ENCODE measurements at regions not wholly inside any gene's neighbourhood (a gene's known extent, or its start where the extent isn't known, plus 50 kb on each side); places are given as distances from the start of the nearest gene placed in this dataset.

DNA sequence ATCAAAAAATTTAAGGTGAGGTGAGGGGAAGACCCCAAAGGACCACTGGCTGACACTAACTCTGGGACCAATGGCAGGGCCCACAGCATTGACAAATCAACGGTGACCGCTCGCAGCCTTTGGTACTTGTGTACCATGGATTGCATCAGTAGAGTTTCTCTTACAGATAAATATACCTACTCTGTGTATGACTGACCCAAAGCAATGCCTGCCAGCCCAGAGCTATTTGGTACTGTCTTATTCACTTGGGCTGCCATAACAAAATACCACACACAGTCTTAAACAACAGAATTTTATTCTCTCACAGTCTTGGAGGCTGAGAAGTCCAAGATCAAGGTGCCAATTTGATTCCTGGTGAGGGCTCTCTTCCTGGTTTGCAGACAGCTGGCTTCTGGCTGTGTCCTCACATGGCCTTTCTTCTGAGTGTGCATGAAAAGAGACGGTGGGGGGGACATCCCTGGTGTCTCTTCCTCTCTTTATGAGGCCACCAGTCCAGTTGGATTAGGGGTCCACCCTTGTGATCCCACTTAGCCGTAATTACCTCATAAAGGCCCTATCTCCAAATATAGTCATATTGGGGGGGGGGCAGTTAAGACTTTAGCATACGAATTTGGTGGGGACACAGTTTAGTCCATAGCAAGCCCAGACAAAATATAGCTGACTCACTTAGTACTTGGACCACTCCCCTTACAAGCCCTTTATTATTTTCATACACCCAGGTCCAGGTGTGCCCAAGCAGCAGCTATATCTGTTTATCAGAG, 336.3 kb downstream of the CD83 start:
- no peak for DNase-seq (ENCODE audit: low read depth in 2 of 2)
- no peaks in the 10 kb centered on the region for H3K27me3 ChIP-seq (ENCODE audit: control insufficient read depth, insufficient read depth, low read length)
- H3K36me3 ChIP-seq (ENCODE audit: control insufficient read depth, insufficient read depth, low read length), result no peaks in the 10 kb centered on the region
- no peaks in the 10 kb centered on the region for H3K79me2 ChIP-seq (ENCODE audit: control insufficient read depth, insufficient read depth, low read length)
- TF ChIP-seq EZH2 (IDR thresholded peaks at IDR 0.05; ENCODE audit: low read length, missing control alignments), result no peak
- TF ChIP-seq, protein P1, sequence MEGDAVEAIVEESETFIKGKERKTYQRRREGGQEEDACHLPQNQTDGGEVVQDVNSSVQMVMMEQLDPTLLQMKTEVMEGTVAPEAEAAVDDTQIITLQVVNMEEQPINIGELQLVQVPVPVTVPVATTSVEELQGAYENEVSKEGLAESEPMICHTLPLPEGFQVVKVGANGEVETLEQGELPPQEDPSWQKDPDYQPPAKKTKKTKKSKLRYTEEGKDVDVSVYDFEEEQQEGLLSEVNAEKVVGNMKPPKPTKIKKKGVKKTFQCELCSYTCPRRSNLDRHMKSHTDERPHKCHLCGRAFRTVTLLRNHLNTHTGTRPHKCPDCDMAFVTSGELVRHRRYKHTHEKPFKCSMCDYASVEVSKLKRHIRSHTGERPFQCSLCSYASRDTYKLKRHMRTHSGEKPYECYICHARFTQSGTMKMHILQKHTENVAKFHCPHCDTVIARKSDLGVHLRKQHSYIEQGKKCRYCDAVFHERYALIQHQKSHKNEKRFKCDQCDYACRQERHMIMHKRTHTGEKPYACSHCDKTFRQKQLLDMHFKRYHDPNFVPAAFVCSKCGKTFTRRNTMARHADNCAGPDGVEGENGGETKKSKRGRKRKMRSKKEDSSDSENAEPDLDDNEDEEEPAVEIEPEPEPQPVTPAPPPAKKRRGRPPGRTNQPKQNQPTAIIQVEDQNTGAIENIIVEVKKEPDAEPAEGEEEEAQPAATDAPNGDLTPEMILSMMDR (conservative IDR thresholded peaks at IDR 0.05 in 1 of 2, IDR thresholded peaks at IDR 0.05 in 1 of 2; ENCODE audit: low read depth in 1 of 2, low read length in 2 of 2), result no peak
- H3K27ac ChIP-seq (ENCODE audit: insufficient read depth, low read length), result no peak overlapping the region
- H3K4me2 ChIP-seq (ENCODE audit: extremely low read depth, insufficient read depth, low read length), result no peak overlapping the region
- H3K9me3 ChIP-seq (ENCODE audit: control insufficient read depth, insufficient read depth, low read depth, low read length), result no peaks in the 10 kb centered on the region
- H3K9ac ChIP-seq (ENCODE audit: insufficient read depth, low read length), result no peak overlapping the region
- peaks cover 2% of the 10 kb centered on the region for H3K4me1 ChIP-seq (ENCODE audit: control insufficient read depth, extremely low read depth, insufficient read depth, low read length)
- H3K4me3 ChIP-seq (replicated peaks in 1 of 4; ENCODE audit: control extremely low read depth in 1 of 4, insufficient read depth in 1 of 4, low read depth in 3 of 4, low read length in 4 of 4), result no peak overlapping the region
- H4K20me1 ChIP-seq (ENCODE audit: control insufficient read depth, extremely low read depth, insufficient read depth, low read length), result no peaks in the 10 kb centered on the region
- H2AFZ ChIP-seq (ENCODE audit: low read length), result no peak overlapping the region

DNA sequence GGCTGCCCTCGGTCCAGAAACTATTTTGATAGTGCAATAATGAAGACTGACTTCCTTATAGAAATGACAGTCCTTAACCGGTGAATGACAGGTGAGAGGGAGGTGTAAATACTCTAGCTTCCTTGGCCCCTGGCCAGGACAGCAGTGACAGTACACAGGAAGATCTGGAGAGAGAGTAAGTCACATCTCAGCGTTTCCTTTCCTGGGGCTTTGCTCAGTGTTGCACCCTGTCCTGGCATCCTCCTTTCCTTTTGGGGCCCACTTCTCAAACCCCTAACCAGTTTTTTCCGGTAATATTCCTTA, 336.9 kb downstream of the CD83 start:
- no peaks in the 10 kb centered on the region for H3K79me2 ChIP-seq (ENCODE audit: control insufficient read depth, insufficient read depth, low read length)
- DNase-seq (ENCODE audit: low read depth in 2 of 2), result no peak
- TF ChIP-seq, protein P1 (conservative IDR thresholded peaks at IDR 0.05 in 1 of 2, IDR thresholded peaks at IDR 0.05 in 1 of 2; ENCODE audit: low read depth in 1 of 2, low read length in 2 of 2), result no peak
- TF ChIP-seq EZH2 (IDR thresholded peaks at IDR 0.05; ENCODE audit: low read length, missing control alignments), result no peak
- H3K9ac ChIP-seq (ENCODE audit: insufficient read depth, low read length), result no peak overlapping the region
- H3K4me3 ChIP-seq (replicated peaks in 1 of 4; ENCODE audit: control extremely low read depth in 1 of 4, insufficient read depth in 1 of 4, low read depth in 3 of 4, low read length in 4 of 4), result no peak overlapping the region
- no peak overlapping the region for H3K27ac ChIP-seq (ENCODE audit: insufficient read depth, low read length)
- H2AFZ ChIP-seq (ENCODE audit: low read length), result no peak overlapping the region
- no peak overlapping the region for H3K4me2 ChIP-seq (ENCODE audit: extremely low read depth, insufficient read depth, low read length)
- no peaks in the 10 kb centered on the region for H3K27me3 ChIP-seq (ENCODE audit: control insufficient read depth, insufficient read depth, low read length)
- H3K9me3 ChIP-seq (ENCODE audit: control insufficient read depth, insufficient read depth, low read depth, low read length), result no peaks in the 10 kb centered on the region
- peaks cover 2% of the 10 kb centered on the region for H3K4me1 ChIP-seq (ENCODE audit: control insufficient read depth, extremely low read depth, insufficient read depth, low read length)
- H3K36me3 ChIP-seq (ENCODE audit: control insufficient read depth, insufficient read depth, low read length), result no peaks in the 10 kb centered on the region
- no peaks in the 10 kb centered on the region for H4K20me1 ChIP-seq (ENCODE audit: control insufficient read depth, extremely low read depth, insufficient read depth, low read length)

DNA sequence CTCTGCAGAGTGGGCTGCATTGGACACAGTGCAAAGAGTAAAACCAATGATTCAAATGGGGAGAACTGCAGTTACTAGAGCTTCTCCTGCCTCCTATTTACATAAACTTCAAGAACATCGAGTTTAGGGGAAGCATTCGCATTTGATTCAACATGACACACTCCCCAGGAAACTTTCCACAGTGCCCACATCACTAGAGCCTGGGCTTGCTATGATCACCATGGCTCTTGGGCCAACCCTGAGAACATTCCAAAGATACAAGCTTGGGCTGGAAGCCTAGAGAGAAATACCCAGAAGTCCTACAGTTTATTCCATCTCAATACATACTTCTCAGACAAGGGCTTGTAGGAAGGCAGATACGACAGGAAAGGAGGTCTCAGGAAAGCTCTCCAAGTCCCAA, 337.9 kb downstream of the CD83 start:
- H2AFZ ChIP-seq (ENCODE audit: low read length), result no peak overlapping the region
- H3K4me1 ChIP-seq (ENCODE audit: control insufficient read depth, extremely low read depth, insufficient read depth, low read length), result peaks cover 2% of the 10 kb centered on the region
- no peaks in the 10 kb centered on the region for H3K79me2 ChIP-seq (ENCODE audit: control insufficient read depth, insufficient read depth, low read length)
- H4K20me1 ChIP-seq (ENCODE audit: control insufficient read depth, extremely low read depth, insufficient read depth, low read length), result no peaks in the 10 kb centered on the region
- no peak overlapping the region for H3K4me3 ChIP-seq (replicated peaks in 1 of 4; ENCODE audit: control extremely low read depth in 1 of 4, insufficient read depth in 1 of 4, low read depth in 3 of 4, low read length in 4 of 4)
- no peaks in the 10 kb centered on the region for H3K36me3 ChIP-seq (ENCODE audit: control insufficient read depth, insufficient read depth, low read length)
- TF ChIP-seq, protein P1 (conservative IDR thresholded peaks at IDR 0.05 in 1 of 2, IDR thresholded peaks at IDR 0.05 in 1 of 2; ENCODE audit: low read depth in 1 of 2, low read length in 2 of 2), result no peak
- TF ChIP-seq EZH2 (IDR thresholded peaks at IDR 0.05; ENCODE audit: low read length, missing control alignments), result no peak
- DNase-seq (ENCODE audit: low read depth in 2 of 2), result peak in 1 of 2 donors; percentile 21
- no peak overlapping the region for H3K9ac ChIP-seq (ENCODE audit: insufficient read depth, low read length)
- no peak overlapping the region for H3K27ac ChIP-seq (ENCODE audit: insufficient read depth, low read length)
- no peak overlapping the region for H3K4me2 ChIP-seq (ENCODE audit: extremely low read depth, insufficient read depth, low read length)
- H3K9me3 ChIP-seq (ENCODE audit: control insufficient read depth, insufficient read depth, low read depth, low read length), result no peaks in the 10 kb centered on the region
- no peaks in the 10 kb centered on the region for H3K27me3 ChIP-seq (ENCODE audit: control insufficient read depth, insufficient read depth, low read length)
